ENCODE measurements at regions not wholly inside any gene's neighbourhood (a gene's known extent, or its start where the extent isn't known, plus 50 kb on each side); places are given as distances from the start of the nearest gene placed in this dataset.
"Not testable (repeated sequence)": the region's sequence is repeated elsewhere in the genome, so short reads cannot be mapped to it uniquely, and the experiment has no call there.

GRCh38 chr4:129974730-129975129, 878.8 kb downstream of the C4orf33 start:
- TF ChIP-seq CTCF (IDR thresholded peaks at IDR 0.05; ENCODE audit: insufficient read depth, low read depth, low read length, missing control alignments) = no peak
- DNase-seq (ENCODE audit: low read depth) = no peak

DNA sequence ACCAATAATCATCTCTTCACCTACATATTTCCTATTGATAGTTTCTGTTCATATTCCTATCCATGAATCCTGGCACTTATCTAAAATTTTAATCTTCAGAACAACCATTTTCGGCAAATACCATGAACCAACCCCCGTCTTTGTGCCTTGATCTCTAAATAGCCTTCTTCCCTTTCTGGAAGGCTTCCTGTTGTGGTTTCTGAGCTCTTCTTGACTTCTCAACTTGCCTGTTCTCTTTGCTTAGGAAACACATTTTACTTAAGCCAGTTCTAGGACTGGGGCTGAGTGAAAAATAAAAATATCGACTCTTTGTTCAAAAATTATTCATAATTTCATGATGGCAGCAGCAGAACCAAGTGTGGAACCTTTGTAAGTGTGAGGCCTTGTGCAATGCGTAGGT, 882.4 kb downstream of the C4orf33 start:
- no peak overlapping the region for H3K4me3 ChIP-seq (ENCODE audit: low read depth, low read length)
- TF ChIP-seq CTCF (IDR thresholded peaks at IDR 0.05; ENCODE audit: insufficient read depth, low read depth, low read length, missing control alignments) = no peak
- no peak for DNase-seq (ENCODE audit: low read depth)

More at GRCh38 chr4:129974730-129975129, 878.8 kb downstream of the C4orf33 start:
- no peak overlapping the region for H3K4me3 ChIP-seq (ENCODE audit: low read depth, low read length)

- no peak overlapping the region for H3K4me3 ChIP-seq (ENCODE audit: low read depth, low read length)
- TF ChIP-seq CTCF (IDR thresholded peaks at IDR 0.05; ENCODE audit: insufficient read depth, low read depth, low read length, missing control alignments) = no peak
- DNase-seq (ENCODE audit: low read depth) = no peak
These were observed 893.0 kb downstream of the C4orf33 start for GRCh38 chr4:129988957-129989356.

- no peak for TF ChIP-seq CTCF (IDR thresholded peaks at IDR 0.05; ENCODE audit: insufficient read depth, low read depth, low read length, missing control alignments)
- no peak overlapping the region for H3K4me3 ChIP-seq (ENCODE audit: low read depth, low read length)
- no peak for DNase-seq (ENCODE audit: low read depth)
These were observed 898.8 kb downstream of the C4orf33 start for GRCh38 chr4:129994715-129995114.

DNA sequence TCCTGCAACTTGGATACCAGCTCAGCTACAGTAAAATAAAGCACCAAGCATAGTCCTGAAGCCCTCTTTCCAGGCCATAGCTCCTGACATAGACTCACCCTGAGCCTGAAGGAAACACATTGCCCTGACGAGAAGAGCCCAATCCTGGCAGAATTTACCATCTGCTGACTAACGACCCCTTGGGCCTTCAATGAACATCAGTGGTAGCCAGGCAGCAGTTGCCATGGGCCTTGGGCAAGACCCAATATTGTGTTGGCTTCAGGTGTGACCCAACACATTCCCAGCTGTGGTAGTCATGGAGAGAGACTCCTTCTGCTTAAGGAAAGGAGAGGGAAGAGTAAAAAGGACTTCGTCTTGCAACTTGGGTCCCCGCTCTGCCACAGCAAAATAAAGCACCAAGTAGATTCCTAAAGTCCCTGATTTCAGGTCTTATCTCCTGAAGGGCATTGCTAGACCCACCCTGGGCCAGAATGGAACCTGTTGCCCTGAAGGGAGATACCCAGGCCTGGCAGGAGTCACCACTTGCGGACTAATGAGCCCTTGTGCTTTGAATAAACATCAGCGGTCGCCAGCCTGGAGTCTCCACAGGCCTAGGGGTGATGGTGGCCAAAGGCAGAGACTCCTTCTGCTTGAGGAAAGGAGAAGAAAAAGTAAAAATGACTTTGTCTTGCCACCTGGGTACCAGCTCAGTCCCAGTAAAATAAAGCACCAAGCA, 902.6 kb downstream of the C4orf33 start:
- DNase-seq (ENCODE audit: low read depth) = no peak
- no peak for TF ChIP-seq CTCF (IDR thresholded peaks at IDR 0.05; ENCODE audit: insufficient read depth, low read depth, low read length, missing control alignments)

GRCh38 chr4:129999156-129999555, 903.2 kb downstream of the C4orf33 start:
- no peak for TF ChIP-seq CTCF (IDR thresholded peaks at IDR 0.05; ENCODE audit: insufficient read depth, low read depth, low read length, missing control alignments)
- no peak overlapping the region for H3K4me3 ChIP-seq (ENCODE audit: low read depth, low read length)
- DNase-seq (ENCODE audit: low read depth) = no peak

More for the DNA sequence above, 902.6 kb downstream of the C4orf33 start:
- no peak overlapping the region for H3K4me3 ChIP-seq (ENCODE audit: low read depth, low read length)

DNA sequence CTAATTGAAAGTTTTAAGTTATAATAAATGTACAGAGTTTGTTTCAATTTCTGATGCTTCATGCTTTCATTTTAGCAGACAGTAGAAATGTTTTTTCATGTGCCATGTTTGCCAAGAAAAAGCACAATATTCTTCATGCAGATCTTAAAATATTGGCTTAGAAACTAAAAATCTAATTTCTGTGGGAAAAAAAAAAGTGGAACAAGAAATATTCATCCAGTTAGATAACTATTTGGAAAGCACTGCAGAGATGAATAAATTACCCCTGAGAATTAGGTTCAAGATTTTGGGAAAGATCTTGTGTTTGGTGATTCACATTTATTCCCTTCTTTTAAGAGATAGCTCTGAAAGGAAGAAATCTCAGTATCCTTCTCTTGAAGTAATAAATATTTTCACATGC, 912.5 kb downstream of the C4orf33 start:
- no peak overlapping the region for H3K4me3 ChIP-seq (ENCODE audit: low read depth, low read length)
- no peak for TF ChIP-seq CTCF (IDR thresholded peaks at IDR 0.05; ENCODE audit: insufficient read depth, low read depth, low read length, missing control alignments)
- DNase-seq (ENCODE audit: low read depth) = no peak

GRCh38 chr4:130012806-130013205, 916.9 kb downstream of the C4orf33 start:
- not testable (repeated sequence) for H3K4me3 ChIP-seq (ENCODE audit: low read depth, low read length); DNase-seq (ENCODE audit: low read depth)

Measured in GM12865 (cell line).